Neural progenitor cell (in vitro differentiated cells): ENCODE measurements at regions not wholly inside any gene's neighbourhood (a gene's known extent, or its start where the extent isn't known, plus 50 kb on each side); places are given as distances from the start of the nearest gene placed in this dataset.

Experiments used
- DNase-seq: peaks from one replicate; pipeline ENCODE4 v3.0.0-alpha.2; 2016; ENCODE audit warnings: low spot score
- H2AFZ ChIP-seq: fragments of 200-600 bp; sonication (generic); replicated peaks from 2 replicates; pipeline ENCODE4 v1.6.1; 2016; ENCODE audit warnings: antibody characterized with exemption
- H3F3A ChIP-seq: fragments of 200-600 bp; sonication (generic); 2 replicates; pipeline ENCODE4 v1.6.1; 2016; ENCODE audit warnings: antibody characterized with exemption, low read depth
- H3K27ac ChIP-seq: fragments of 200-600 bp; sonication (generic); 2 replicates; pipeline ENCODE4 v1.5.1; 2016; ENCODE audit warnings: mild to moderate bottlenecking
- H3K27me3 ChIP-seq: fragments of 200-600 bp; sonication (generic); 2 replicates; pipeline ENCODE4 v1.6.1; 2016; ENCODE audit warnings: mild to moderate bottlenecking, moderate library complexity
- H3K36me3 ChIP-seq: fragments of 200-600 bp; sonication (generic); 2 replicates; pipeline ENCODE4 v1.5.1; 2016
- H3K4me1 ChIP-seq: fragments of 200-600 bp; sonication (generic); 2 replicates; pipeline ENCODE4 v1.6.1; 2016; ENCODE audit warnings: mixed run types
- H3K4me2 ChIP-seq: fragments of 200-600 bp; sonication (generic); 2 replicates; pipeline ENCODE4 v1.6.1; 2016
- H3K4me3 ChIP-seq: fragments of 200-600 bp; sonication (generic); 2 replicates; pipeline ENCODE4 v1.5.1; 2016
- H3K79me2 ChIP-seq: fragments of 200-600 bp; sonication (generic); 2 replicates; pipeline ENCODE4 v1.6.1; 2016; ENCODE audit warnings: low read depth
- H3K9ac ChIP-seq: fragments of 200-600 bp; sonication (generic); 2 replicates; pipeline ENCODE4 v1.6.1; 2016
- H3K9me3 ChIP-seq: fragments of 200-600 bp; sonication (generic); 2 replicates; pipeline ENCODE4 v1.5.1; 2016; ENCODE audit warnings: low read depth
- H4K20me1 ChIP-seq: fragments of 200-600 bp; sonication (generic); 2 replicates; pipeline ENCODE4 v1.6.1; 2016; ENCODE audit warnings: low read depth
- H3K27ac Mint-ChIP-seq: 3 replicates; pipeline ENCODE4 v1.8.0; 2021; ENCODE audit warnings: mixed read lengths
- H3K27me3 Mint-ChIP-seq: 2 replicates; pipeline ENCODE4 v1.8.0; 2022; ENCODE audit warnings: low read depth, mild to moderate bottlenecking, inconsistent platforms, moderate library complexity, mixed read lengths; ENCODE audit not compliant: insufficient read depth
- H3K36me3 Mint-ChIP-seq: 3 replicates; pipeline ENCODE4 v1.8.0; 2021; ENCODE audit warnings: mixed read lengths
- H3K4me1 Mint-ChIP-seq: 3 replicates; pipeline ENCODE4 v1.8.0; 2021; ENCODE audit warnings: mixed read lengths
- H3K4me3 Mint-ChIP-seq: 3 replicates; pipeline ENCODE4 v1.8.0; 2021; ENCODE audit warnings: mild to moderate bottlenecking, moderate library complexity, mixed read lengths
- H3K9me3 Mint-ChIP-seq: 3 replicates; pipeline ENCODE4 v1.8.0; 2020; ENCODE audit warnings: mixed read lengths
- CTCF ChIP-seq: fragments of 200-600 bp; sonication (generic); IDR thresholded peaks from 2 replicates; pipeline ENCODE4 v1.5.1; 2017; ENCODE audit warnings: antibody characterized with exemption, mild to moderate bottlenecking
- EZH2 ChIP-seq: fragments of 200-600 bp; sonication (generic); IDR thresholded peaks from 2 replicates; pipeline ENCODE4 v1.6.1; 2017; ENCODE audit warnings: antibody characterized with exemption, mild to moderate bottlenecking, moderate library complexity
- EZH2phosphoT487 ChIP-seq: fragments of 200-600 bp; sonication (generic); IDR thresholded peaks from 2 replicates; pipeline ENCODE4 v1.6.1; 2017; ENCODE audit warnings: antibody characterized with exemption

DNA sequence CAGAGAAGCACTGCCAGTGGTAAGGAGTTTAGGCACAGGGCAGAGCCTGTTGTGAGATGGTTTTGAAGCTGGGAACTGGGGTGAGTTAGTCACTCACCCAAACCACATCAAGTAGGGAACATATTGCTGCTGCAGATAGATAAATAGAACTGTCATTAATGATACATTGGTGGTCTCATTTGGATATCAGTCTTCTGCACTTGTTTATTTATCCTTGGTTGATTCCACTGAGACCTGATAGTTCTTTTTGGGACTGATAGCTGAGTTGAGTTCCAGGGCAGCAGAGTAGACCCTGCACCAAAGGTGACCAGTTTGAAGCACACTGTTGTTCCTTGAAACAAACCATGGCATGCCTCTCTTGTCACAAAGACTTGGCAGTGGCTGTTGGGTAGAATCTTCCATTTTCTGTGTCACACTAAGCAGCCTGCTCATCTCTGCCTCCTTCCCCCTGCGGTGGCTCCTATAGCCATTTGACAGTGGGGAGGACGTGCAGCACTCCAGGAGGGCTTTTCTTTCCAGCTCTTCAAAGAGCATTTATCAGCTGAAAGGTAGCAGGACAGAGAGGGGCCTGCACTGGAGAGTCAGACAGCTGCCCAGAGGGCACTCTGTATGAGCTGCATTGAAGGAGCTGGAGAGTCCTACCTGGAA, 59.7 kb upstream of the TMEM164 start:
- Histone ChIP-seq H3K79me2 (no peaks in the 10 kb centered on the region), H3K4me2 (no peak overlapping the region), H4K20me1 (no peaks in the 10 kb centered on the region), H3F3A (no peaks in the 10 kb centered on the region), H3K4me3 (no peak overlapping the region), H3K9ac (no peak overlapping the region), H3K36me3 (no peaks in the 10 kb centered on the region), H2AFZ (no peak overlapping the region), H3K27me3 (no peaks in the 10 kb centered on the region), H3K9me3 (no peaks in the 10 kb centered on the region), H3K4me1 (no peaks in the 10 kb centered on the region), H3K27ac (no peak overlapping the region)
- Mint-ChIP-seq H3K27me3 (peaks cover 2% of the 10 kb centered on the region), H3K4me1 (peaks cover 17% of the 10 kb centered on the region), H3K9me3 (no peaks in the 10 kb centered on the region), H3K36me3 (no peaks in the 10 kb centered on the region), H3K27ac (no peak overlapping the region), H3K4me3 (no peak overlapping the region)
- DNase-seq, result no peak
- TF ChIP-seq CTCF (no peak), EZH2 (no peak), EZH2phosphoT487 (no peak)

- Histone ChIP-seq H3F3A (no peaks in the 10 kb centered on the region), H3K9me3 (no peaks in the 10 kb centered on the region), H3K27ac (no peak overlapping the region), H3K79me2 (no peaks in the 10 kb centered on the region), H3K4me3 (no peak overlapping the region), H3K4me1 (no peaks in the 10 kb centered on the region), H4K20me1 (no peaks in the 10 kb centered on the region), H2AFZ (no peak overlapping the region), H3K9ac (no peak overlapping the region), H3K27me3 (no peaks in the 10 kb centered on the region), H3K36me3 (no peaks in the 10 kb centered on the region), H3K4me2 (no peak overlapping the region)
- Mint-ChIP-seq H3K36me3 (no peaks in the 10 kb centered on the region), H3K9me3 (peaks cover 4% of the 10 kb centered on the region), H3K27me3 (peaks cover 2% of the 10 kb centered on the region), H3K4me1 (peaks cover 17% of the 10 kb centered on the region), H3K4me3 (no peak overlapping the region), H3K27ac (no peak overlapping the region)
- TF ChIP-seq EZH2, result no peak
- TF ChIP-seq CTCF, result no peak
- TF ChIP-seq EZH2phosphoT487, result no peak
- no peak for DNase-seq
These were observed 59.2 kb upstream of the TMEM164 start for GRCh38 chrX:109943740-109944092.

DNA sequence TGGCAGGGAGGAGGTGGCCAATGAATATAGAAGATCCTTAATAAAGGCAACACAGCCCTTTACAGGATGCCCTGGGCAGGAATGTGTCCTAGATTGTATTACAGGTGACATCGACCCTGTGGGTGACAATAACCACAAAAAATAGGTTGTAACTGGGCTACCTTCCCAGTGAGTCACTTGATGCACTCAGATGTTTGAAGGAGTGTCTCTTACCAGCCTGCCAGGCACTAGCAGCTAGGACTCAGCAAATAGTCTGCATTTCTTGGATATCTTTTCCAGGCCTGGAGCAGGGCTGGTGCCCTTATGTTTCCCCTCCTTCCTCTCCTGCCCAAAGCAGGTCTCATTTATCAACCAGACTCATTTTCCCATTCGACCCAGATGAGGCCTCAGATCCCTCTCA, 50.9 kb upstream of the TMEM164 start:
- H3K27ac ChIP-seq, result no peak overlapping the region
- no peak overlapping the region for H3K4me3 ChIP-seq
- DNase-seq, result no peak
- TF ChIP-seq CTCF (no peak), EZH2 (no peak), EZH2phosphoT487 (no peak)
- H3K27me3 ChIP-seq, result no peaks in the 10 kb centered on the region
- no peaks in the 10 kb centered on the region for H3K79me2 ChIP-seq
- Mint-ChIP-seq H3K27me3 (no peaks in the 10 kb centered on the region), H3K4me1 (peaks cover 2% of the 10 kb centered on the region), H3K36me3 (no peaks in the 10 kb centered on the region), H3K4me3 (no peak overlapping the region), H3K27ac (no peak overlapping the region), H3K9me3 (peaks cover 4% of the 10 kb centered on the region)
- no peaks in the 10 kb centered on the region for H3F3A ChIP-seq
- no peak overlapping the region for H3K9ac ChIP-seq
- H3K9me3 ChIP-seq, result no peaks in the 10 kb centered on the region
- H4K20me1 ChIP-seq, result no peaks in the 10 kb centered on the region
- no peaks in the 10 kb centered on the region for H3K4me1 ChIP-seq
- H3K4me2 ChIP-seq, result no peak overlapping the region
- no peak overlapping the region for H2AFZ ChIP-seq
- no peaks in the 10 kb centered on the region for H3K36me3 ChIP-seq
